ENCODE measurements at regions not wholly inside any gene's neighbourhood (a gene's known extent, or its start where the extent isn't known, plus 50 kb on each side); places are given as distances from the start of the nearest gene placed in this dataset.

DNA sequence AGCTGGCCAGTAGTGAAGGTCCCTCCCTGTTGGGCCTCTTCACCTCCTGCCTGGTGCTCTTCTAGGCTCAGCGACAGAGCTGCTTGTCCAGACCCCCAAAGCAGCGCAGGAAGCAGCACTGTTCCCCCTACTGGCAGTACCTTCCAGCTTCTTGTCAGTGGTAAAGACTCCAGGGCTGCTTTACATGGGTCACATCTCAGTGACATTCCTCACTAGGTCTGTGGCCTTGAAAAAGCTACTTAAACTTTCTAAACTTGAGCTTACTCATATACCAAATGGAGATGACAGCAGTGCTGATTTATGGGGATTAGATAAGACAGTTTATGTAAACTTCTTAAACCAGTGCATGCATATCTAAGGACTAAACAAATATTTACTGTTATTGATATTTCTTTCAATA is 117.3 kb downstream of the FAT4 start:
- TF ChIP-seq, protein P1, sequence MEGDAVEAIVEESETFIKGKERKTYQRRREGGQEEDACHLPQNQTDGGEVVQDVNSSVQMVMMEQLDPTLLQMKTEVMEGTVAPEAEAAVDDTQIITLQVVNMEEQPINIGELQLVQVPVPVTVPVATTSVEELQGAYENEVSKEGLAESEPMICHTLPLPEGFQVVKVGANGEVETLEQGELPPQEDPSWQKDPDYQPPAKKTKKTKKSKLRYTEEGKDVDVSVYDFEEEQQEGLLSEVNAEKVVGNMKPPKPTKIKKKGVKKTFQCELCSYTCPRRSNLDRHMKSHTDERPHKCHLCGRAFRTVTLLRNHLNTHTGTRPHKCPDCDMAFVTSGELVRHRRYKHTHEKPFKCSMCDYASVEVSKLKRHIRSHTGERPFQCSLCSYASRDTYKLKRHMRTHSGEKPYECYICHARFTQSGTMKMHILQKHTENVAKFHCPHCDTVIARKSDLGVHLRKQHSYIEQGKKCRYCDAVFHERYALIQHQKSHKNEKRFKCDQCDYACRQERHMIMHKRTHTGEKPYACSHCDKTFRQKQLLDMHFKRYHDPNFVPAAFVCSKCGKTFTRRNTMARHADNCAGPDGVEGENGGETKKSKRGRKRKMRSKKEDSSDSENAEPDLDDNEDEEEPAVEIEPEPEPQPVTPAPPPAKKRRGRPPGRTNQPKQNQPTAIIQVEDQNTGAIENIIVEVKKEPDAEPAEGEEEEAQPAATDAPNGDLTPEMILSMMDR (IDR thresholded peaks at IDR 0.05): no peak
- TF ChIP-seq POLR2A (IDR thresholded peaks at IDR 0.05): no peak
